Spleen (tissue), 11 donors: ENCODE measurements at regions not wholly inside any gene's neighbourhood (a gene's known extent, or its start where the extent isn't known, plus 50 kb on each side); places are given as distances from the start of the nearest gene placed in this dataset.

Experiments
- DNase-seq: peaks from one replicate; pipeline ENCODE4 v3.0.0-alpha.2; 2020
- H3K27ac ChIP-seq, 8 donors: fragments of 200-600 bp; sonication (generic) in 7 of 8; 1 replicate in 4 of 8; 2 replicates in 4 of 8; pipeline versions ENCODE4 v1.5.0 to v1.8.0; 2016 to 2021; ENCODE audit warnings: inconsistent platforms in 4 of 8, mild to moderate bottlenecking in 4 of 8, moderate library complexity in 1 of 8
- H3K27me3 ChIP-seq, 7 donors: fragments of 200-600 bp; sonication (generic) in 6 of 7; replicated peaks in 1 of 7; 1 replicate in 4 of 7; 2 replicates in 3 of 7; pipeline versions ENCODE4 v1.5.0 to v1.8.0; 2016 to 2021; ENCODE audit warnings: inconsistent platforms in 3 of 7, mild to moderate bottlenecking in 1 of 7
- H3K36me3 ChIP-seq, 6 donors: fragments of 200-600 bp; sonication (generic) in 5 of 6; 1 replicate in 4 of 6; 2 replicates in 2 of 6; pipeline versions ENCODE4 v1.5.0 to v1.8.0; 2016 to 2021; ENCODE audit warnings: inconsistent platforms in 2 of 6
- H3K4me1 ChIP-seq, 6 donors: fragments of 200-600 bp; sonication (generic) in 5 of 6; 1 replicate in 3 of 6; 2 replicates in 3 of 6; pipeline versions ENCODE4 v1.5.0 to v1.8.0; 2016 to 2021; ENCODE audit warnings: inconsistent platforms in 3 of 6
- H3K4me3 ChIP-seq, 8 donors: fragments of 200-600 bp; sonication (generic) in 7 of 8; 1 replicate in 4 of 8; 2 replicates in 4 of 8; pipeline versions ENCODE4 v1.5.0 to v1.8.0; 2016 to 2021; ENCODE audit warnings: inconsistent platforms in 4 of 8, mild to moderate bottlenecking in 4 of 8, moderate library complexity in 2 of 8
- H3K9me3 ChIP-seq, 8 donors: fragments of 200-600 bp; sonication (generic) in 7 of 8; 1 replicate in 4 of 8; 2 replicates in 4 of 8; pipeline versions ENCODE4 v1.5.0 to v1.8.0; 2016 to 2021; ENCODE audit warnings: inconsistent platforms in 4 of 8
- CTCF ChIP-seq, 11 experiments: fragments of 200-600 bp in 7 of 11; fragments of 450-650 bp in 4 of 11; sonication (generic) in 4 of 11; IDR thresholded peaks in 8 of 11; conservative IDR thresholded peaks in 3 of 11; 1 replicate in 7 of 11; 2 replicates in 4 of 11; pipeline versions ENCODE4 v1.4.0 to v1.8.0; 2016 to 2021; ENCODE audit warnings: antibody characterized with exemption in 11 of 11, inconsistent platforms in 4 of 11, mild to moderate bottlenecking in 1 of 11
- POLR2A ChIP-seq, 3 donors: fragments of 450-650 bp; IDR thresholded peaks; one replicate each; pipeline ENCODE4 v1.5.1; 2017; ENCODE audit warnings: antibody characterized with exemption in 3 of 3, mild to moderate bottlenecking in 1 of 3
- POLR2AphosphoS5 ChIP-seq, 3 donors: sonication (generic); formaldehyde crosslinking; IDR thresholded peaks; one replicate each; pipeline ENCODE4 v1.5.1; 2017; ENCODE audit warnings: antibody characterized with exemption in 3 of 3
- WGBS, 5 donors: extraction: QIAGEN DNeasy Blood & Tissue Kit in 3 of 5; methylation state at CpG; one replicate each; pipeline versions ENCODE4 v1.1.5 to v1.1.7; 2013 to 2018; 5-methylcytosine and 5-hydroxymethylcytosine counted together
- intact Hi-C: fragments of 100-400 bp; cut with DNase I; formaldehyde crosslinking; loops from one replicate; pipeline ENCODE4 v1.15.0; 2023; ENCODE audit warnings: low total_unique reads
- donor health status: healthy with polysubstance abuse.
- donor health status: DM: no; HTN: no; CAD: no; lungs with moderate emphysema.
- donor health status: DM: no; HTN: no; CAD: no.
- donor health status: Bipolar disorder and iron deficiency.
- donor health status: healthy.
- donor health status: DM: no; HTN: no; CAD: no.
- donor health status: DM: yes; HTN: yes; CAD: no.

DNA sequence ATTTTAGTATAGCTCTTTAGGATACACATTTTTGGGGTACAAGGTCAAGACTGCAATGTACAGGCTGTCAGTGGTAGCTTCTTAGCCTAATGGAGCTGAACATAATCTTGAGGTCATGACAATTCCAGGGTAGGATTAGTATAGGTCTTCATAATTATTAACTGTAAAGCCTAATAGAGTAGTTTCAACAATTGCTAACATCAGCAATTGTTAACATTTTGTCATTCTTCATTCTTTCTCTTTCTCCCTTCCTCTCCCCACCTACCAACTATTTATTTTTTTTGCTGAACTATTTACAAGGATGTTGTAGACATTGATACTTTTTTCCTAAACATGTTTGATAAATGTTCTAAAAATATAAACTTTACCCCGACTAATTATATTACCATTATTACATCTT is 461.3 kb upstream of the DCC start:
- Histone ChIP-seq H3K4me3 (no peak overlapping the region), H3K27ac (no peak overlapping the region), H3K9me3 (peaks cover 0 to 13% (median 1%) of the 10 kb centered on the region in 8 donors), H3K4me1 (no peaks in the 10 kb centered on the region), H3K36me3 (no peaks in the 10 kb centered on the region), H3K27me3 (no peaks in the 10 kb centered on the region)
- no peak for DNase-seq
- WGBS, 5 donors = 83 to 96% (median 90%) methylated on average over 1 of the region's 1 CpG
- intact Hi-C loops = no loop called here
- no peak for TF ChIP-seq POLR2A (IDR thresholded peaks at IDR 0.05)
- TF ChIP-seq CTCF (IDR thresholded peaks at IDR 0.05 in 8 of 11, conservative IDR thresholded peaks at IDR 0.05 in 3 of 11) = no peak
- no peak for TF ChIP-seq POLR2AphosphoS5 (IDR thresholded peaks at IDR 0.05)

DNA sequence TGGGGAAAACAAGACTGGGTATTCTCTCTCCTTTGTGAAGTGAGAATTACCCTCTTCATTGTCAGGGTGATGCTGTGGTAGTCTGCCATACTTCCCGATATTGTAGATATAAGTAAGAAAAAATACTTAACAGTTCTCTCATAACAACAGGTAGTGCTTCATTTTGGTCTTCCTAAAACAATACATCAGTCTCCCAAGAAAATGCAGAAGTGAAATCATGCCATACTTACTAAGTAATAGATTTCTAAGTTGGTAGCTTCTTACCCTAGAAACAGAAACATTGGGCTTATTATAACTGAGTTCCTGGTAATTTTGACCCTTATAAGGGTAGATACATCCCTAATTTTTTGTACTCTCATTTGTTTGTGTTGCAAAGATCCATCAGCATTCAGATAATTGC is 460.7 kb upstream of the DCC start:
- no peaks in the 10 kb centered on the region for H3K27me3 ChIP-seq
- H3K36me3 ChIP-seq = no peaks in the 10 kb centered on the region
- intact Hi-C loops = no loop called here
- TF ChIP-seq CTCF (IDR thresholded peaks at IDR 0.05 in 8 of 11, conservative IDR thresholded peaks at IDR 0.05 in 3 of 11) = no peak
- TF ChIP-seq POLR2A (IDR thresholded peaks at IDR 0.05) = no peak
- TF ChIP-seq POLR2AphosphoS5 (IDR thresholded peaks at IDR 0.05) = no peak
- no peak overlapping the region for H3K27ac ChIP-seq
- WGBS, 5 donors = 80 to 93% (median 85%) methylated on average over 1 of the region's 1 CpG
- H3K4me1 ChIP-seq = no peaks in the 10 kb centered on the region
- peaks cover 0 to 15% (median 0%) of the 10 kb centered on the region in 8 donors for H3K9me3 ChIP-seq
- no peak overlapping the region for H3K4me3 ChIP-seq
- no peak for DNase-seq

- WGBS, 5 donors = 76 to 90% (median 87%) methylated on average over 2 of the region's 2 CpGs
- Histone ChIP-seq H3K36me3 (no peaks in the 10 kb centered on the region), H3K4me1 (no peaks in the 10 kb centered on the region), H3K4me3 (no peak overlapping the region), H3K27ac (no peak overlapping the region), H3K9me3 (peaks cover 0 to 9% (median 0%) of the 10 kb centered on the region in 8 donors), H3K27me3 (no peaks in the 10 kb centered on the region)
- TF ChIP-seq POLR2A (IDR thresholded peaks at IDR 0.05) (no peak), CTCF (IDR thresholded peaks at IDR 0.05 in 8 of 11, conservative IDR thresholded peaks at IDR 0.05 in 3 of 11) (no peak), POLR2AphosphoS5 (IDR thresholded peaks at IDR 0.05) (no peak)
- intact Hi-C loops = no loop called here
- DNase-seq = no peak
Observed at GRCh38 chr18:51881394-51881793, 458.6 kb upstream of the DCC start.

GRCh38 chr18:51884039-51884438 is 456.0 kb upstream of the DCC start:
- DNase-seq = no peak
- intact Hi-C loops = no loop called here

More at GRCh38 chr18:51884039-51884438, 456.0 kb upstream of the DCC start:
- H3K27ac ChIP-seq = no peak overlapping the region
- H3K9me3 ChIP-seq = peaks cover 0 to 12% (median 0%) of the 10 kb centered on the region in 8 donors
- TF ChIP-seq POLR2AphosphoS5 (IDR thresholded peaks at IDR 0.05) (no peak), POLR2A (IDR thresholded peaks at IDR 0.05) (no peak), CTCF (IDR thresholded peaks at IDR 0.05 in 8 of 11, conservative IDR thresholded peaks at IDR 0.05 in 3 of 11) (no peak)
- WGBS, 5 donors = 74 to 91% (median 80%) methylated on average over 3 to 4 of the region's 4 CpGs
- no peaks in the 10 kb centered on the region for H3K27me3 ChIP-seq
- H3K4me3 ChIP-seq = no peak overlapping the region
- H3K4me1 ChIP-seq = no peaks in the 10 kb centered on the region
- no peaks in the 10 kb centered on the region for H3K36me3 ChIP-seq
